ENCODE measurements at regions not wholly inside any gene's neighbourhood (a gene's known extent, or its start where the extent isn't known, plus 50 kb on each side); places are given as distances from the start of the nearest gene placed in this dataset.

- TF ChIP-seq CTCF (IDR thresholded peaks at IDR 0.05), result no peak
- TF ChIP-seq EP300 (IDR thresholded peaks at IDR 0.05), result no peak
- TF ChIP-seq POLR2A (IDR thresholded peaks at IDR 0.05), result no peak
- no peak for TF ChIP-seq POLR2AphosphoS5 (IDR thresholded peaks at IDR 0.05)
These were observed 792.2 kb downstream of the PLOD2 start for GRCh38 chr3:145368748-145369147.
